GM18508 (cell line): ENCODE measurements at regions not wholly inside any gene's neighbourhood (a gene's known extent, or its start where the extent isn't known, plus 50 kb on each side); places are given as distances from the start of the nearest gene placed in this dataset.
"Not testable (repeated sequence)": the region's sequence is repeated elsewhere in the genome, so short reads cannot be mapped to it uniquely, and the experiment has no call there.

ENCODE experiments used
- ATAC-seq: cut with Tn5 transposase; IDR thresholded peaks from one replicate; pipeline ENCODE4 v1.9.1; 2021; ENCODE audit warnings: moderate number of reproducible peaks; ENCODE audit not compliant: insufficient read depth, unreplicated experiment

DNA sequence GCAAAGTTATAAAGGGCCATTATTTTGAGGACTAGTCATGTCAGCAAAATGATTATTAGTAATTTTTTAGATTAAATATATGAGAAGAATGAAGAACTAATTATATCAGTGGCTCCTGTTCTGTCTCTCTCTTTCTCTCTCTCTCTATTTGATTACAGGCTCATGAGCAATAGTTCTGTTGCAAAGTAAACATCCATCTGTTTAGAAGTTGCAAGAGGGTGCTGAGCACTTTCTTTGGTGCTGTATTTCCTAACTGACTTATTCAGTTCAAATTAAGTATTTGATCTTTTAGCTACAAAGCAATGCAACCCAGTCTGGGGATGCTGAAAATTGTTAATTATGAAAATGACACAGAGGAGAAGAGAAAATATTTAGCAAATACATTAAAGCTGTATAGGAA lies 408.1 kb upstream of the UBE2E3 start:
- no peak for ATAC-seq

- no peak for ATAC-seq
These were observed 408.8 kb upstream of the UBE2E3 start for GRCh38 chr2:180571559-180571958.

DNA sequence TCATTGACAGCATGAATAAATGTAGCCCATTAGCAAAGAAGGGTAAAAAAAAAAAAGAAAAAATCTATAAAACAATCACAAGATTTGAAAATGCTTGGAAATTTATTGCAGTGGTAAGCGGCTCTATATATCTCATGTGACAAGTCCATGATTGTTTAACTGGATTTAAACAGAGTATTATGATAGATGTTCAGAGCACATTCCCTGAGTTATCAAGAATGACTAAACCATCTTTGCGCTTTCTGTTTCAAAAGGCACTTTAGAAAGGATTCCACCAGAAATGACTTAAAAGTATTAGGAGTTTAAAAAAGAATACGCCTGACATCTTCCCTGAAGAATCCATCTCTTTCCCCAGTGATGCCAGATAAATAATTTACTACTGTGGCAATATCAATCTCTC lies 409.5 kb upstream of the UBE2E3 start:
- ATAC-seq: no peak

DNA sequence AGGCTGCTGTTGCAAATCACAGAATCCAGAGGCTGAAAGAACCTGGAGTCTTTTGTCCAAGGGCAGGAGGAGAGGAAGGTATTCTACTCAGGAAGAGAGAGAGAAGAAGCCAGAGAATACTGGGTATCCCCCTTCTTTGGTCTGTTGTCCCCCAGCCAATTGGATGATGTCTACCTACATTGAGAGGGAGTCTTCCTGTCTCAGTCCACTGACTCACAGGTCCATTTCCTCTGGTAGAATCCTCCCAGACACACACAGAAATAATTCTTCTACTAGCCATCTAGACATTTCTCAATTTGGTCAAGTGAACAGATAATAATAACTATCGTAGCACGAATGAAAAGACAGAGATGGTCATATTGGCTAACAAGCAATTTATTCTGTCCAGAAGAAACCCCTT lies 416.4 kb upstream of the UBE2E3 start:
- no peak for ATAC-seq

DNA sequence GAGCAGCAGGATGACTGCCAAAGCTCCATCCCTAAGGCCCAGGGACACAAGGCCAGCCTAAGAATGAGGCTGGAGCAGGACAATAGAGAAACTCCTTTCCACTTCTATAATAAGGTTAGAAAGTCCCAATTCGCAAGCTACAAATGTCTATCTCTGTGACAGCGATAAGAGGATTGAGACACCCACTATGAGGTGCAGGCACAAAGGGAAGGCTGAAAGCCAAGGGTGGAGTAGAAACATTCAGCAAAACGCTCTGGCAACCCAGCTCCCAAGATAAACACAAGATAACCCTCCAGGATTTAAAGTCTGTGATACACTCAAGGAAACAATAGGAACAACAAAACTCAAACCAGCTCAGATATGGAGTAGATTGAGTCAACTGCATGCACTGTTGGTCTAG lies 418.0 kb upstream of the UBE2E3 start:
- ATAC-seq: no peak

- ATAC-seq: no peak
These were observed 420.6 kb upstream of the UBE2E3 start for GRCh38 chr2:180559771-180560170.

- ATAC-seq: no peak
These were observed 421.4 kb upstream of the UBE2E3 start for GRCh38 chr2:180559038-180559437.

DNA sequence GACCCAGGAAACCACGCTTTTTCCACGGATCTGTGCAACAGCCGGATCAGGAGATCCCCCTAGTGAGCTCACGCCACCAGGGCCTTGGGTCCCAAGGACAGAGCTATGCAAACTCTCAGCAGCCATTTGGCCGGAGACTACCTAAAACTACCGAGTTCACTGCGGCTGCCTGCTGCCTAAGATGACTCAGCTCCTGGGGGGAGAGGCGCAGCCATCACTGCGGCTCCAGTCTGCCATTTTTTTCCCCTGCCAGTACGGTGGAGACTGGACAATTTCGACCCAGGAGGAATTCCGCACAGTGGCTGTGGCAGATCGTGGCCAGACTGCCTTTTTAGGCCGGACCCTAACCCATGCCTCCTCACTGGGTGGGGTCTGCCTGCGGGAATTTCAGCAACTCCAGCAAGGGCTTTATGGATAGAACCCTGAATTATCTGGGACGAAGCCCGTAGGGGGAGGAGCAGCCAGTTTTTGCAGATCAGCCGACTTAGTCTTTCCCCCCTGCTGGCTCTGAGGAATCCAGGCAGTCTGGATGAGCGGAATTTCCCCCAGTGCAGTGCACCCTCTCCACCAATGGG lies 424.9 kb upstream of the UBE2E3 start:
- no peak for ATAC-seq

DNA sequence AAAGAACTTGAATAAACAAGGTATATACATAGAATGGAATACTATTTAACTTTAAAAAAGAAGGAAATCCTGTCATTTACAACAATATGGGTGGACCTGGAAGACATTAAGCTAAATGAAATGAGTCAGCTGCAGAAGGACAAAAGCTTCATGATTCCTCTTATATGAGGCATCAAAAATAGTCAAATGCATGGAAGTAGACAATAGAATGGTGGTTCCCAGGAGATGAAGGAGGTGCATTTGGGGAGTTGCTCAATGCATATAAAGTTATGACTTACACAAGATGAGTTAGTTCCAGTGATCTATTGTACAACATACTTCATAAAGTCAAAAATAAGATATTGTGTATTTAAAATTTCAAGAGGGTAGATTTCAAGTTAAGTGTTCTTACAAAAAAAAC lies 426.1 kb upstream of the UBE2E3 start:
- no peak for ATAC-seq

GRCh38 chr2:180553094-180553715 lies 427.2 kb upstream of the UBE2E3 start:
- no peak for ATAC-seq

- ATAC-seq: no peak
These were observed 437.9 kb upstream of the UBE2E3 start for GRCh38 chr2:180542511-180542910.

DNA sequence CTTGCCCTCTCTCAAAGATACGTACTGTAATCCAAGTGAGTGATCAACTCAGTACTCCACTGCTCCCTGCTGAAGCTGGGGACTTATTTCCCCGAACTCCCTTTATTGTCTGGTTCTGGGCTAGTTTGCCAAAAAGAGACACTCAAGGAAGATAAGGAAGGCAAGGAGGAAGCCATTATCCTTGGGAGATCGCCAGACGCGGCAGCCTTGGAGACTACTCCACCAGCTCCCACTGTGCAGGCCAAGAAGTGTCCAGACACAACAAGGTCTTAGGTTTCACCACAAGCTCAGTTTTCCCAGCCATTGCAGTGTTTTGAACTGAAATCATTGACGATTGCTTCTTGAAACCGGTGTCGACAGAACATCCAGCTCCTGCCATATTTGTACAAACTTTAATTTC lies 439.6 kb upstream of the UBE2E3 start:
- ATAC-seq: no peak

GRCh38 chr2:180539541-180539940 lies 440.9 kb upstream of the UBE2E3 start:
- no peak for ATAC-seq

DNA sequence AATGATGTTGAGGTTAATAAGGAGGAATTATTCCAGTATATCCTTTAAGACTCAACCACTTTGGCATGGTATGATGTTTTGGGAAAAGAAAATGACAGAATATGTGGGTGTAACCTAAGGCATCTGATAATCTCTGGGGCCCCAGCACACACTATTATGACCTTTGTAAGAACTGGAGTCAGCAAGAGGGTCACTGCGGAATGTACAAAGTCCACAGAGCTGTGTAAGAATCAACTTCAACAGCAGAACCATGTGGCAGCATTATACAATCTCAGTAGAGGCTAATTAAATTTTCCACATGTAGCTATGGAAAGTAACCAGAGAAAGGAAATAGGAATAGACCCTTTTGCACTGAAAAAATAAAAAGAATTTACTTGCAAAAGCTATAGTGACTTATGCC lies 445.1 kb upstream of the UBE2E3 start:
- ATAC-seq: no peak

DNA sequence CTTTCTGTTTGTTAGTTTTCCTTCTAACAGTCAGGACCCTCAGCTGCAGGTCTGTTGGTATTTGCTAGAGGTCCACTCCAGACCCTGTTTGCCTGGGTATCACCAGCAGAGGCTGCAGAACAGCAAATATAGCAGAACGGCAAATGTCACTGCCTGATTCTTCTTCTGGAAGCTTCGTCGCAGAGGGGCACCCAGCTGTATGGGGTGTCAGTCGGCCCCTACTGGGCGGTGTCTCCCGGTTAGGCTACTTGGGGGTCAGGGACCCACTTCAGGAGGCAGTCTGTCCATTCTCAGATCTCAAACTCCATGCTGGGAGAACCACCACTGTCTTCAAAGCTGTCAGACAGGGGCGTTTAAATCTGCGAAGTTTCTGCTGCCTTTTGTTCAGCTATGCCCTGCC lies 448.6 kb upstream of the UBE2E3 start:
- not testable (repeated sequence) for ATAC-seq

- ATAC-seq: no peak
These were observed 455.9 kb upstream of the UBE2E3 start for GRCh38 chr2:180524499-180524898.

GRCh38 chr2:180523621-180524340 lies 456.6 kb upstream of the UBE2E3 start:
- no peak for ATAC-seq

- ATAC-seq: no peak
These were observed 459.4 kb upstream of the UBE2E3 start for GRCh38 chr2:180520921-180521581.

DNA sequence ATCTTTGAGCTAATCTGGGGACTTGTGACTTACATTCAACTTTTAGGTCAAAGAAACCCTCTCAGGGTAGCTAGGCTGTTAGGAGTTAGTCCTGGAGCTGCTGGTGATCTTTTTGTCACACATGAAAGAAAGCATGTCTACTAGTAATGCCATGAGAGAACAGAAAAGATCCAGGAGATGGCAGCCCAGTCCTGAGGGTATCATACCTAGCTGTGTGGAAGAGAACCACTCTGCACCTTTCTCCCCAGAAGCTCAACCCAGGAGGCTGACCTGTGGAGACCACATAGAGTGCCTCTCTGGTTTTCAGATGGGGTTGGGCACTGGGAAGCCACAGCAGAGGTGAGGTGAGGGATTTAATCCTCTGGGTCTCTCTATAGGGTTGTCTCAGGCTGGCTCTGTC lies 460.2 kb upstream of the UBE2E3 start:
- no peak for ATAC-seq

DNA sequence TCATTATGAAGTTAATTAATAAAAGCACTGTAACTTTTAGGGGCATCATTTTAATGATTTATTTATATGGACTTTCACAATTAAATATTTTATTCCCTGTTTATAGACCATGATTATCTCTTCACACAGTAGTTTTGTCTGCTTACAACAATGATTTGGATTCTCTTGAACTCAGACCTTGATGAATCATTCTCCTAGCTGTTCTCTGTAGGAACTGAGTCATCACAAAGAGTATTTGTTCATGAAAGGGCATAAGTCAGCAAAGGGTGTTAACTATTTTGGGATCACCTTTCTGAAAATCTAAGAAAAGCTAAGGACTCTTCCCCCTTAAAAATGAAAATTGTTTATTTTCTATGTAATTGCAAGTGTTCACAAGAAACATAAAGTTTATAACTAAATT lies 461.1 kb upstream of the UBE2E3 start:
- ATAC-seq: no peak

DNA sequence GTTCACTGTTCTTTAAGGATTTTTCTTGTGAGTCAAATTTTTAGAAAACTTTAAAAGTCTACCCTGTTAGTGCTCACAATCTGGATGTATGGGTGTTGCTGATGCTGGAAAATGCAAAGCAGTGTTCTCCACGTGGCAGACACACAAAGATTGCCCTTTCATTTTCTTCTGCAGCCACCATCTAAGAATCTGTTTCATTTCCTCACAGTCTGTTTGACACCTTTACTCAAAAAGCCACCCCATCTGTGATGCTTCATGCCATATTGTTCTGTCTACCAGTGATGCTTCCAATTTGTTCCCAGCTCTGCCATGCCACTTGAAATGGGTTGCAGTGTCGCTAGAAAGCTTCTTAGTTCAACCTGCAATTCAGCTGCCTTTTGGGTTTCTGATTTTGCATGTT lies 464.2 kb upstream of the UBE2E3 start:
- no peak for ATAC-seq
